HepG2 (cell line): ENCODE measurements at regions not wholly inside any gene's neighbourhood (a gene's known extent, or its start where the extent isn't known, plus 50 kb on each side); places are given as distances from the start of the nearest gene placed in this dataset.

Source experiments
- ATAC-seq: fragments of 200-7000 bp; cut with Tn5 transposase; 3 replicates; pipeline ENCODE4 v1.9.1; 2020; ENCODE audit warnings: mild to moderate bottlenecking, moderate library complexity
- BruUV-seq: library from RNA; stranded (reverse); fragments of 400-500 nt; replicated peaks from 2 replicates; lab custom pipeline; 2021; lab: Mats Ljungman, UMichigan
- CTCF ChIA-PET: fragments of 300-600 bp; formaldehyde crosslinking; extraction: SDS; loops from one replicate; lab custom pipeline; 2021; ENCODE audit warnings: low total read pairs, inconsistent platforms, low intra/inter-chr PET ratio; lab: Yijun Ruan, JAX
- POLR2A ChIA-PET: fragments of 350-600 bp; sonication (Branson Sonifier 250); formaldehyde crosslinking; loops from one replicate; lab custom pipeline; 2020; ENCODE audit warnings: antibody characterized with exemption, inconsistent platforms; lab: Yijun Ruan, JAX
- DNase-seq: peaks from one replicate; pipeline ENCODE4 v3.0.0-alpha.2; 2015; ENCODE audit warnings: low spot score
- FAIRE-seq: peaks from 3 replicates; lab custom pipeline; 2011; peaks lifted over from hg19 to GRCh38; lab: Jason Lieb, UNC
- H2AFZ ChIP-seq: one replicate; pipeline ENCODE4 v1.6.1; 2011; ENCODE audit warnings: low read length, inconsistent platforms
- H3K27ac ChIP-seq: fragments of 300-600 bp; 3 replicates; pipeline ENCODE4 v1.8.0; 2011; ENCODE audit warnings: mixed run types, mild to moderate bottlenecking, mixed read lengths, low read length, inconsistent platforms; ENCODE audit not compliant: insufficient read depth; ENCODE audit errors: extremely low read length
- H3K27me3 ChIP-seq, 2 experiments: fragments of 200-600 bp in 1 of 2; 2 replicates in 1 of 2; 3 replicates in 1 of 2; pipeline versions ENCODE4 v1.6.0 to v1.8.0; 2011; ENCODE audit warnings: low read length in 2 of 2, mild to moderate bottlenecking in 2 of 2, moderate library complexity in 2 of 2, inconsistent platforms in 1 of 2; ENCODE audit not compliant: insufficient read depth in 2 of 2, control insufficient read depth in 1 of 2
- H3K36me3 ChIP-seq, 2 experiments: fragments of 200-600 bp in 1 of 2; replicated peaks in 1 of 2; 2 replicates in 1 of 2; 3 replicates in 1 of 2; pipeline versions ENCODE4 v1.5.1 to v1.8.0; 2011; ENCODE audit warnings: low read length in 2 of 2, inconsistent platforms in 1 of 2; ENCODE audit not compliant: insufficient read depth in 2 of 2, control insufficient read depth in 1 of 2
- H3K4me1 ChIP-seq: 2 replicates; pipeline ENCODE4 v1.5.1; 2012; ENCODE audit warnings: low read length, inconsistent platforms; ENCODE audit not compliant: insufficient read depth
- H3K4me2 ChIP-seq: 2 replicates; pipeline ENCODE4 v1.6.0; 2011; ENCODE audit warnings: low read depth, low read length, inconsistent platforms
- H3K4me3 ChIP-seq, 3 experiments: fragments of 200-600 bp in 1 of 3; sonication (generic), shearing (Covaris generic) in 1 of 3; replicated peaks in 1 of 3; 2 replicates each; pipeline ENCODE4 v1.5.1; 2011 to 2016; ENCODE audit warnings: low read length in 3 of 3, inconsistent platforms in 2 of 3, low read depth in 2 of 3, mild to moderate bottlenecking in 2 of 3, control low read depth in 1 of 3, mixed read lengths in 1 of 3; ENCODE audit not compliant: insufficient read depth in 1 of 3
- H3K79me2 ChIP-seq: one replicate; pipeline ENCODE4 v1.6.1; 2011; ENCODE audit warnings: low read length, inconsistent platforms; ENCODE audit not compliant: insufficient read depth
- H3K9ac ChIP-seq: 2 replicates; pipeline ENCODE4 v1.6.0; 2011; ENCODE audit warnings: mild to moderate bottlenecking, low read depth, low read length, inconsistent platforms; ENCODE audit not compliant: insufficient read depth
- H3K9me3 ChIP-seq: 2 replicates; pipeline ENCODE4 v1.5.1; 2012; ENCODE audit warnings: mild to moderate bottlenecking, low read length
- H4K20me1 ChIP-seq: 2 replicates; pipeline ENCODE4 v1.6.0; 2011; ENCODE audit warnings: inconsistent platforms, mild to moderate bottlenecking, low read length, moderate library complexity; ENCODE audit not compliant: insufficient read depth
- BHLHE40 ChIP-seq: IDR thresholded peaks from 2 replicates; pipeline ENCODE4 v1.6.1; 2011; ENCODE audit warnings: low read length, improper control_type of control experiment
- RCOR2 ChIP-seq: IDR thresholded peaks from 2 replicates; pipeline ENCODE4 v1.6.1; 2016; ENCODE audit warnings: missing biosample characterization, missing genetic modification reagents
- REL ChIP-seq: sonication (generic); formaldehyde crosslinking; conservative IDR thresholded peaks from 2 replicates; pipeline ENCODE4 v1.8.0; 2022; ENCODE audit warnings: mild to moderate bottlenecking, missing genetic modification reagents, moderate library complexity
- ZFY ChIP-seq: sonication (generic); formaldehyde crosslinking; IDR thresholded peaks from 2 replicates; pipeline ENCODE4 v1.4.0; 2020; ENCODE audit warnings: missing genetic modification reagents
- ZNF253 ChIP-seq: sonication (generic); formaldehyde crosslinking; IDR thresholded peaks from 2 replicates; pipeline ENCODE4 v1.8.0; 2022; ENCODE audit warnings: mild to moderate bottlenecking, missing genetic modification reagents, borderline replicate concordance
- ZNF282 ChIP-seq: fragments of 450-650 bp; IDR thresholded peaks from 2 replicates; pipeline ENCODE4 v1.6.1; 2018; ENCODE audit not compliant: partially characterized antibody
- ZNF354B ChIP-seq: sonication (generic); formaldehyde crosslinking; IDR thresholded peaks from 2 replicates; pipeline ENCODE4 v1.8.0; 2022; ENCODE audit warnings: mild to moderate bottlenecking, missing genetic modification reagents
- ZNF512 ChIP-seq: sonication (generic); formaldehyde crosslinking; IDR thresholded peaks from 2 replicates; pipeline ENCODE4 v1.4.0; 2020; ENCODE audit warnings: mild to moderate bottlenecking, missing genetic modification reagents
- ZNF574 ChIP-seq: sonication (generic); formaldehyde crosslinking; IDR thresholded peaks from 2 replicates; pipeline ENCODE4 v1.4.0; 2020; ENCODE audit warnings: missing genetic modification reagents
- ZNF614 ChIP-seq: IDR thresholded peaks from 2 replicates; pipeline ENCODE4 v1.6.1; 2018; ENCODE audit warnings: missing biosample characterization, missing genetic modification reagents, inconsistent platforms, borderline replicate concordance
- ZNF850 ChIP-seq: sonication (generic); formaldehyde crosslinking; conservative IDR thresholded peaks from 2 replicates; pipeline ENCODE4 v1.9.0; 2021; ENCODE audit warnings: mild to moderate bottlenecking, missing genetic modification reagents
- WGBS: methylation state at CpG from one replicate; pipeline ENCODE4 v1.1.6; 2017; ENCODE audit warnings: low lambda C conversion rate; 5-methylcytosine and 5-hydroxymethylcytosine counted together
- in situ Hi-C: cut with HindIII; loops from 2 replicates; pipeline ENCODE4 v1.10.0; 2017; ENCODE audit warnings: low pct_unique_long_range_greater_than_20kb; ENCODE audit not compliant: extremely low pct_ligation_motif_present
- intact Hi-C: fragments of 100-400 bp; cut with micrococcal nuclease; formaldehyde crosslinking; loops from one replicate; pipeline ENCODE4 v1.10.0; 2022; ENCODE audit not compliant: unreplicated experiment

GRCh38 chr3:95227092-95227491, 1164.2 kb downstream of the NSUN3 start:
- ChIA-PET CTCF (no interaction called here), POLR2A (no interaction called here)
- WGBS, result 5% methylated on average over 4 of the region's 4 CpGs
- Histone ChIP-seq H2AFZ (no peak overlapping the region), H4K20me1 (no peaks in the 10 kb centered on the region), H3K4me3 (no peak overlapping the region), H3K4me2 (no peak overlapping the region), H3K27me3 (no peaks in the 10 kb centered on the region), H3K27ac (no peak overlapping the region), H3K9ac (no peak overlapping the region), H3K36me3 (no peaks in the 10 kb centered on the region)
- DNase-seq (no peak), FAIRE-seq (no peak), ATAC-seq (no peak)
- in situ Hi-C loops (no loop called here), intact Hi-C loops (no loop called here)
- BruUV-seq, result no TSS peak
- no peak for TF ChIP-seq ZFY
- no peak for TF ChIP-seq ZNF282
- TF ChIP-seq ZNF512 (CRISPR knock-in tag), result no peak
- no peak for TF ChIP-seq REL (CRISPR knock-in tag)
- no peak for TF ChIP-seq ZNF850 (CRISPR knock-in tag)
- TF ChIP-seq RCOR2 (CRISPR knock-in tag), result no peak
- TF ChIP-seq, all 625 proteins: peak for 0
- H3K79me2 ChIP-seq, result no peaks in the 10 kb centered on the region
- H3K4me1 ChIP-seq, result no peaks in the 10 kb centered on the region
- no peaks in the 10 kb centered on the region for H3K9me3 ChIP-seq

- Histone ChIP-seq H3K27me3 (no peaks in the 10 kb centered on the region), H2AFZ (no peak overlapping the region), H3K9ac (no peak overlapping the region), H3K4me1 (no peaks in the 10 kb centered on the region), H4K20me1 (no peaks in the 10 kb centered on the region), H3K27ac (no peak overlapping the region), H3K4me2 (no peak overlapping the region), H3K9me3 (no peaks in the 10 kb centered on the region), H3K36me3 (no peaks in the 10 kb centered on the region), H3K4me3 (no peak overlapping the region), H3K79me2 (no peaks in the 10 kb centered on the region)
- 11% methylated on average over 7 of the region's 7 CpGs for WGBS
- no peak for ATAC-seq
- no peak for FAIRE-seq
- intact Hi-C loops, result no loop called here
- BruUV-seq, result no TSS peak
- POLR2A ChIA-PET, result no interaction called here
- in situ Hi-C loops, result no loop called here
- no peak for DNase-seq
- CTCF ChIA-PET, result no interaction called here
- TF ChIP-seq ZNF253 (CRISPR knock-in tag), result no peak
- TF ChIP-seq ZNF614 (CRISPR knock-in tag), result no peak
- no peak for TF ChIP-seq ZNF354B (CRISPR knock-in tag)
- TF ChIP-seq BHLHE40, result no peak
- TF ChIP-seq ZNF574 (CRISPR knock-in tag), result no peak
Measured at GRCh38 chr3:95228416-95228815, 1165.6 kb downstream of the NSUN3 start.
